MCF 10A (cell line): ENCODE measurements at regions not wholly inside any gene's neighbourhood (a gene's known extent, or its start where the extent isn't known, plus 50 kb on each side); places are given as distances from the start of the nearest gene placed in this dataset.

Source experiments
- BruUV-seq: library from RNA; stranded (reverse); fragments of 400-500 nt; replicated peaks from 2 replicates; lab custom pipeline; 2021; lab: Mats Ljungman, UMichigan
- CTCF ChIA-PET: fragments of 300-600 bp; sonication (Branson Sonifier 250); formaldehyde crosslinking; extraction: SDS; loops from one replicate; lab custom pipeline; 2021; ENCODE audit warnings: antibody characterized with exemption, inconsistent platforms; lab: Yijun Ruan, JAX
- POLR2A ChIA-PET: fragments of 300-600, 350-650 bp; sonication (Branson Sonifier 250); formaldehyde crosslinking; extraction: SDS; loops from one replicate; lab custom pipeline; 2020; ENCODE audit warnings: antibody characterized with exemption, inconsistent platforms; lab: Yijun Ruan, JAX
- DNase-seq: peaks from one replicate; pipeline ENCODE4 v3.0.0-alpha.2; 2018; ENCODE audit not compliant: unreplicated experiment
- H3K27ac Mint-ChIP-seq: one replicate; pipeline ENCODE4 v1.8.0; 2022; ENCODE audit warnings: mild to moderate bottlenecking, low read depth, mixed read lengths; ENCODE audit not compliant: unreplicated experiment
- H3K27me3 Mint-ChIP-seq: one replicate; pipeline ENCODE4 v1.8.0; 2022; ENCODE audit warnings: mixed read lengths; ENCODE audit not compliant: insufficient read depth, unreplicated experiment
- H3K36me3 Mint-ChIP-seq: one replicate; pipeline ENCODE4 v1.8.0; 2022; ENCODE audit warnings: mild to moderate bottlenecking, moderate library complexity, mixed read lengths; ENCODE audit not compliant: insufficient read depth, unreplicated experiment
- H3K4me1 Mint-ChIP-seq: one replicate; pipeline ENCODE4 v1.8.0; 2022; ENCODE audit warnings: mixed read lengths; ENCODE audit not compliant: insufficient read depth, unreplicated experiment
- H3K4me3 Mint-ChIP-seq: one replicate; pipeline ENCODE4 v1.8.0; 2022; ENCODE audit warnings: mild to moderate bottlenecking, moderate library complexity, mixed read lengths; ENCODE audit not compliant: unreplicated experiment
- H3K9me3 Mint-ChIP-seq: one replicate; pipeline ENCODE4 v1.8.0; 2022; ENCODE audit warnings: mixed read lengths; ENCODE audit not compliant: unreplicated experiment
- CTCF ChIP-seq: fragments of 200-600 bp; IDR thresholded peaks from one replicate; pipeline ENCODE4 v1.8.0; 2022; ENCODE audit warnings: antibody characterized with exemption, mild to moderate bottlenecking; ENCODE audit not compliant: unreplicated experiment
- intact Hi-C: fragments of 100-400 bp; cut with micrococcal nuclease; formaldehyde crosslinking; loops from 2 replicates; pipeline ENCODE4 v1.14.1; 2022

DNA sequence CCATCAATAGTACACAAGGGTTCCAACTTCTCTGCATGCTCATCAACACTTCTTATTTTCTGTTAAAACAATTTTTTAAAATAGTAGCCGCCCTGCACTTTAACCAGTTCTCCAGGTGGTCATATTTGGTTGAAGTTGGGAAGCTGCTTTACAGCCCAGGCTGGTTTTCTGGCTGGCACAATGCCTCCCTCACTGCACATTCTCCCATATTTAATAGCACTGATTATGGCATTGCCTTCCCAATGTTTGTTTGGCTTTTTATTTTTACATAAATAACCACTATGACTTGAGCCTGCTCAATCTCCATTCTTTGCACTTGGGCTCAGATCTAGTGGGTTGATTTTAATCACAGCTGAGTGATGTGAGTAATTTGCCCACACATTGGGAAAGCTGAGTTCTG, 111.9 kb upstream of the MAP4K3 start:
- ChIA-PET CTCF (no interaction called here), POLR2A (interaction anchor here (2.0 kb wide), 1 partner anchor 14 kb away, joined by 6 read pairs; no protein-coding TSS in a partner anchor)
- TF ChIP-seq CTCF, result no peak
- BruUV-seq, result no TSS peak
- intact Hi-C loops, result no loop called here
- no peaks in the 10 kb centered on the region for H3K27me3 Mint-ChIP-seq
- peaks cover 19% of the 10 kb centered on the region for H3K9me3 Mint-ChIP-seq
- H3K27ac Mint-ChIP-seq, result peak overlapping the region; percentile 84
- no peak overlapping the region for H3K4me3 Mint-ChIP-seq
- peaks cover 22% of the 10 kb centered on the region for H3K4me1 Mint-ChIP-seq
- H3K36me3 Mint-ChIP-seq, result peaks cover 6% of the 10 kb centered on the region
- no peak for DNase-seq

GRCh38 chr2:39549718-39550464, 112.8 kb upstream of the MAP4K3 start:
- ChIA-PET CTCF (interaction anchor here (1.0 kb wide), 1 partner anchor 23 kb away, joined by 5 read pairs; no protein-coding TSS in a partner anchor), POLR2A (interaction anchor here (0.6 to 2.0 kb wide), 3 partner anchors 13 to 184 kb away, joined by 3 to 6 read pairs (median 3); partner anchors contain the start of gene MAP4K3)
- Mint-ChIP-seq H3K36me3 (peaks cover 6% of the 10 kb centered on the region), H3K4me1 (peaks cover 22% of the 10 kb centered on the region), H3K27me3 (no peaks in the 10 kb centered on the region), H3K4me3 (no peak overlapping the region), H3K27ac (peak overlapping the region; percentile 84), H3K9me3 (peaks cover 19% of the 10 kb centered on the region)
- BruUV-seq, result no TSS peak
- intact Hi-C loops, result no loop called here
- TF ChIP-seq CTCF, result no peak
- DNase-seq, result no peak

- intact Hi-C loops, result no loop called here
- TF ChIP-seq CTCF, result no peak
- Mint-ChIP-seq H3K4me3 (no peak overlapping the region), H3K9me3 (peaks cover 19% of the 10 kb centered on the region), H3K27ac (peak overlapping the region; percentile 7), H3K4me1 (peaks cover 22% of the 10 kb centered on the region), H3K36me3 (peaks cover 6% of the 10 kb centered on the region), H3K27me3 (no peaks in the 10 kb centered on the region)
- ChIA-PET POLR2A (interaction anchor here (0.6 kb wide), 1 partner anchor 185 kb away, joined by 3 read pairs; no protein-coding TSS in a partner anchor), CTCF (interaction anchor here (1.0 kb wide), 1 partner anchor 24 kb away, joined by 5 read pairs; no protein-coding TSS in a partner anchor)
- DNase-seq, result no peak
- BruUV-seq, result no TSS peak
Observed at GRCh38 chr2:39550701-39551285, 113.7 kb upstream of the MAP4K3 start.

- no peak overlapping the region for H3K4me3 Mint-ChIP-seq
- BruUV-seq, result no TSS peak
- ChIA-PET POLR2A (interaction anchor here (1.3 kb wide), 1 partner anchor 35 kb away, joined by 4 read pairs; no protein-coding TSS in a partner anchor), CTCF (no interaction called here)
- intact Hi-C loops, result no loop called here
- H3K4me1 Mint-ChIP-seq, result no peaks in the 10 kb centered on the region
- DNase-seq, result no peak
- peaks cover 21% of the 10 kb centered on the region for H3K9me3 Mint-ChIP-seq
- H3K36me3 Mint-ChIP-seq, result peaks cover 6% of the 10 kb centered on the region
- no peak overlapping the region for H3K27ac Mint-ChIP-seq
- TF ChIP-seq CTCF, result no peak
- H3K27me3 Mint-ChIP-seq, result no peaks in the 10 kb centered on the region
Observed at GRCh38 chr2:39558906-39559305, 106.8 kb upstream of the TMEM178A start.
